Mesothelial cell of epicardium (in vitro differentiated cells): ENCODE measurements at regions not wholly inside any gene's neighbourhood (a gene's known extent, or its start where the extent isn't known, plus 50 kb on each side); places are given as distances from the start of the nearest gene placed in this dataset.

Experiments
- DNase-seq, 2 experiments: peaks; one replicate each; pipeline ENCODE4 v3.0.0; 2021; ENCODE audit warnings: low spot score in 2 of 2; ENCODE audit not compliant: unreplicated experiment in 2 of 2
- H3K27ac Mint-ChIP-seq: 2 replicates; pipeline ENCODE4 v1.8.0; 2021; ENCODE audit warnings: mixed read lengths
- H3K27me3 Mint-ChIP-seq: 2 replicates; pipeline ENCODE4 v1.8.0; 2021; ENCODE audit warnings: low read depth, mixed read lengths
- H3K36me3 Mint-ChIP-seq: 2 replicates; pipeline ENCODE4 v1.8.0; 2021; ENCODE audit warnings: mixed read lengths
- H3K4me1 Mint-ChIP-seq: 2 replicates; pipeline ENCODE4 v1.8.0; 2021; ENCODE audit warnings: mixed read lengths
- H3K4me3 Mint-ChIP-seq: 2 replicates; pipeline ENCODE4 v1.8.0; 2021; ENCODE audit warnings: mild to moderate bottlenecking, moderate library complexity, mixed read lengths
- H3K9me3 Mint-ChIP-seq: 2 replicates; pipeline ENCODE4 v1.8.0; 2021; ENCODE audit warnings: mixed read lengths
- TF ChIP-seq, protein P1 (sequence below): fragments of 200-600 bp; sonication (generic); IDR thresholded peaks from one replicate; pipeline ENCODE4 v1.5.0; 2021; ENCODE audit warnings: antibody characterized with exemption; ENCODE audit not compliant: unreplicated experiment

DNA sequence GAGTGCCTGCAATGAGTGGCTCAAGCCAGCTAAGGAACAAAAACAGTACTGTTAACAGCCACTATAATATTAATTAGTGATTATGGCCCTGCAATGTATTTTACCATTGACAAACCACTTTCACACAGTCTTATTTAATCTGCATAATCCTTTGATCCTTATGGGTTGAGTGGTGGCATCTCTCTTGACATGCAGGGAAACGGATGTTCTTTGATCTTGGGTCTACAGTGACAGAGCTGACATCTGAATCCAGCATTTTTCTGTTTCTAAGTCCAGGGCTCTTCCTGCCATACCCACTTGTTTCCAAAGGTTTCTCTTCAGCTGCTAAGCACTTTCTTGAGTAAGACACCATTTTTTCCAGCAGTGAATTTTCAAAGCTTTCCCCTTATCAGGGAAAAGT is 277.7 kb upstream of the ROPN1 start:
- TF ChIP-seq, protein P1, sequence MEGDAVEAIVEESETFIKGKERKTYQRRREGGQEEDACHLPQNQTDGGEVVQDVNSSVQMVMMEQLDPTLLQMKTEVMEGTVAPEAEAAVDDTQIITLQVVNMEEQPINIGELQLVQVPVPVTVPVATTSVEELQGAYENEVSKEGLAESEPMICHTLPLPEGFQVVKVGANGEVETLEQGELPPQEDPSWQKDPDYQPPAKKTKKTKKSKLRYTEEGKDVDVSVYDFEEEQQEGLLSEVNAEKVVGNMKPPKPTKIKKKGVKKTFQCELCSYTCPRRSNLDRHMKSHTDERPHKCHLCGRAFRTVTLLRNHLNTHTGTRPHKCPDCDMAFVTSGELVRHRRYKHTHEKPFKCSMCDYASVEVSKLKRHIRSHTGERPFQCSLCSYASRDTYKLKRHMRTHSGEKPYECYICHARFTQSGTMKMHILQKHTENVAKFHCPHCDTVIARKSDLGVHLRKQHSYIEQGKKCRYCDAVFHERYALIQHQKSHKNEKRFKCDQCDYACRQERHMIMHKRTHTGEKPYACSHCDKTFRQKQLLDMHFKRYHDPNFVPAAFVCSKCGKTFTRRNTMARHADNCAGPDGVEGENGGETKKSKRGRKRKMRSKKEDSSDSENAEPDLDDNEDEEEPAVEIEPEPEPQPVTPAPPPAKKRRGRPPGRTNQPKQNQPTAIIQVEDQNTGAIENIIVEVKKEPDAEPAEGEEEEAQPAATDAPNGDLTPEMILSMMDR: no peak
- H3K36me3 Mint-ChIP-seq: peaks cover 6% of the 10 kb centered on the region
- H3K4me3 Mint-ChIP-seq: no peak overlapping the region
- no peak overlapping the region for H3K27ac Mint-ChIP-seq
- no peak for DNase-seq
- peaks cover 8% of the 10 kb centered on the region for H3K4me1 Mint-ChIP-seq
- H3K27me3 Mint-ChIP-seq: peaks cover 1% of the 10 kb centered on the region
- H3K9me3 Mint-ChIP-seq: no peaks in the 10 kb centered on the region

DNA sequence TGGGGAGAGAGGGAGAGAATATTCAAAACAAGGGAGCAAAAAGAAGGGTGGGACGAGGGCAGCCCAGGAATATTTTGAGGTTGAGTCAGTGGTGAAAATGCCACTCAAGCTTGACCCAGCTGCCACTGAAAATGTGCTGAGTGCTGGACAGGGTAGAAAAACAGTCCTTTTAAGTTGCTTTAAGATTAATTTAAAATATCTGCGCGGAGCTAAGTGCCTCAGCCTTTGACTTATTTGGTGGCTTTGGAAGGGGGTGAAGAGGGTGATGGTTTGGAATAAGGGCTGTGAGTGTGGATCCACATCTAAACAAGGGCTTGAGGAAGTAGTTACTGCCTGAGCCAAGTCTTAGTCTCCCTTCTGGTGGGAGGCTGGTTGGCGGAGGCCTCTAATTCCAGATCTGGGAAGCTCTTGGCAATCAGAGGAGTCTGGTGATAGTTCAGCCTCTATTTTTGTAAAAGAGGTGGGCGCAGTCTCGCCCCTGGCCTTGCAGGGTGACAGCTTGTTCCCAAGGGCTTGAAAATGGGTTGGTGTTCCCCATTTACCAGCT is 280.8 kb upstream of the ROPN1 start:
- no peak for DNase-seq
- H3K27ac Mint-ChIP-seq: no peak overlapping the region

DNA sequence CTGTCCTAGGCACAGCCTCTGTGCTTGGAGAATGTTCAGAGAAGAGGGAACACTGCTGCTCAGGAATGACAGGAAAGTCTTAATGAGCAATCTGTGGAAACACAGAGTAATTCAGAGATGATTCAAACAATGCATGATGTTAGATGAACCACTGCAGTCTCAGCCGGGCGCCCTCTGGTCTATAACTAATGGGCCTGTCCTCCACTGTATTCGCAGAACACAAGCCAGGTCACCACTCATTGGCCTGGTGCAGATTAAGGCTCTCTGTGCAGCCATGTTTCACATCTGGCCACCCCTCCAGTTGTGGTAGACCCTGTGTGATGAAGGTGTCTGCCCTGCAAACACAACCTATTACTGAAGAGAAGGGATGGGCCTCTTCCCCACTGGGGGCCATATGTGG is 281.7 kb upstream of the ROPN1 start:
- no peak for DNase-seq
- Mint-ChIP-seq H3K27me3 (no peaks in the 10 kb centered on the region), H3K4me1 (peaks cover 22% of the 10 kb centered on the region), H3K9me3 (no peaks in the 10 kb centered on the region), H3K36me3 (peaks cover 1% of the 10 kb centered on the region), H3K4me3 (no peak overlapping the region), H3K27ac (no peak overlapping the region)
- TF ChIP-seq, protein P1: no peak

More for the DNA sequence above, 280.8 kb upstream of the ROPN1 start:
- TF ChIP-seq, protein P1: no peak
- Mint-ChIP-seq H3K27me3 (peaks cover 1% of the 10 kb centered on the region), H3K4me1 (peaks cover 21% of the 10 kb centered on the region), H3K36me3 (peaks cover 5% of the 10 kb centered on the region), H3K4me3 (no peak overlapping the region), H3K9me3 (no peaks in the 10 kb centered on the region)

DNA sequence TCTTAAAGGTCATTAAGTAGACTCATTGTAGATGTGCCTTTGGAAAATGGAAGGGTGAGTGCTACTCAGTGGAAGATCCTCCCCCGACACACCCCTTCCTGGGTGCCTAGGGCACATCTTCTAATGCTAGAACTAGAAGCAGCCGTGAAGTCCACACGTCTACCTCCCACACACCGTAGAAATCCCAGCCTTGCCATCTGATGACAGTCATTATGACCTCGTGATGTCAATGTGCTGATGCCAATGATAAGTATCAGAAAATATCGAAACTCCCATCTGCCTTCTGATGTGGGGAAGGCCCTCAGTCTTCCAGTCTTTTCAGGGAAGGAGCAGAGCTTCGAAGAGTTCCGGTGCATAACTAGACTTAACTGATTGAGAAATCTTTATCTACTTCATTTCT is 282.1 kb upstream of the ROPN1 start:
- H3K9me3 Mint-ChIP-seq: no peaks in the 10 kb centered on the region
- no peak overlapping the region for H3K4me3 Mint-ChIP-seq
- H3K4me1 Mint-ChIP-seq: peaks cover 22% of the 10 kb centered on the region
- H3K27ac Mint-ChIP-seq: no peak overlapping the region
- no peaks in the 10 kb centered on the region for H3K36me3 Mint-ChIP-seq
- H3K27me3 Mint-ChIP-seq: no peaks in the 10 kb centered on the region
- no peak for DNase-seq
- TF ChIP-seq, protein P1: no peak

DNA sequence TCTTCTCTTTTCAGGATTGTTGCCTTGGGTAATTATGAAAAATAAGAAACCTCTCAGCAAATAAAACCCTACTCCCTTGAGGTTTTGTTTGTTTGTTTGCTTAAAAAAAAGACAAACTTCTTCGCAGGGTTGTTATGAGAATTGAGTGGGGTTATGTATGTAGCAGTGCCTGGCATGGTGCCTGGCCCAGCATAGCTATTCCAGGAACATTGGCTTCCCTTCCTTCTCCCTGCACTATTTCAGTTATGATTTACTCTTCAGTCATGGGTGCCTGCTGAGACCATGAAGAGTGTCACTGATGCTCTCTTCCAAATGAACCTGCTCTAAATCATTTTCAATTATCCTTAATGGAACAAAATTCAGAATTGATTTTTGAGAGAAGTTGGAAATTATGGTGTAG is 283.5 kb upstream of the ROPN1 start:
- DNase-seq: no peak
- no peaks in the 10 kb centered on the region for H3K36me3 Mint-ChIP-seq
- no peak overlapping the region for H3K4me3 Mint-ChIP-seq
- peaks cover 20% of the 10 kb centered on the region for H3K4me1 Mint-ChIP-seq
- no peaks in the 10 kb centered on the region for H3K27me3 Mint-ChIP-seq
- TF ChIP-seq, protein P1: no peak
- no peaks in the 10 kb centered on the region for H3K9me3 Mint-ChIP-seq
- H3K27ac Mint-ChIP-seq: no peak overlapping the region

DNA sequence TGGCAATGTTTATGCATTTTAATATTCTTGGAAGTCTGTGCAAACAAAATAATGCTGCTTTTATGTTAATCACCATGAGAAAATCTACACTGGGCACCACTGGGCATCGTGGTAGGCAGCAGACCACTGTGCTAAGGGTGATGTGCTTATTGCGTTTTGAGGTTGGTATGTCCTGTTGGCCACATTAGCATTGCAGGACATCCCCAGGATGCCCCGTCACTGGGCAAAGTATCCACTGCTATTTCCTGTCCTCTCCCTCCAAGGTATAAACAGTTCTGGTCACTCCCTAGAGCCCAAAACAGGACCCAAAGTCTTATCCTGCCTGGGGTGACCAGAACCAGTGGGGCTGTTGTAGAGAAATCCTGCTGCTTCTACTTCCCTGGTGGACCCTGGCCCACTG is 284.2 kb upstream of the ROPN1 start:
- no peaks in the 10 kb centered on the region for H3K9me3 Mint-ChIP-seq
- no peak overlapping the region for H3K27ac Mint-ChIP-seq
- H3K27me3 Mint-ChIP-seq: no peaks in the 10 kb centered on the region
- no peak for DNase-seq
- H3K36me3 Mint-ChIP-seq: no peaks in the 10 kb centered on the region
- no peak overlapping the region for H3K4me3 Mint-ChIP-seq
- H3K4me1 Mint-ChIP-seq: peaks cover 20% of the 10 kb centered on the region
- TF ChIP-seq, protein P1: no peak
